Activated naive CD4-positive, alpha-beta T cell treated with anti-CD3 and anti-CD28 coated beads, Interleukin-2, amount 50 U/mL, for 72 hours (primary cell): ENCODE measurements at regions not wholly inside any gene's neighbourhood (a gene's known extent, or its start where the extent isn't known, plus 50 kb on each side); places are given as distances from the start of the nearest gene placed in this dataset.
A peak's percentile ranks its signal among the peaks of the same experiment; 100 is the strongest.
"Not testable (repeated sequence)": the region's sequence is repeated elsewhere in the genome, so short reads cannot be mapped to it uniquely, and the experiment has no call there.

Experiments
- ATAC-seq, 2 donors: fragments of 150-1000 bp; cut with Tn5 transposase; 2 replicates each; pipeline ENCODE4 v1.10.0; 2021; ENCODE audit warnings: mild to moderate bottlenecking in 2 of 2, moderate library complexity in 2 of 2
- DNase-seq, 2 donors: peaks; one replicate each; pipeline ENCODE4 v3.0.0; 2021 to 2022; ENCODE audit warnings: low spot score in 2 of 2
- H3K27ac Mint-ChIP-seq, 2 donors: one replicate each; pipeline ENCODE4 v1.8.0; 2022; ENCODE audit warnings: mild to moderate bottlenecking in 2 of 2, mixed read lengths in 2 of 2
- H3K36me3 Mint-ChIP-seq, 2 donors: one replicate each; pipeline ENCODE4 v1.8.0; 2022; ENCODE audit warnings: mixed read lengths in 2 of 2
- H3K9me3 Mint-ChIP-seq, 2 donors: one replicate each; pipeline ENCODE4 v1.8.0; 2022; ENCODE audit warnings: mixed read lengths in 2 of 2

DNA sequence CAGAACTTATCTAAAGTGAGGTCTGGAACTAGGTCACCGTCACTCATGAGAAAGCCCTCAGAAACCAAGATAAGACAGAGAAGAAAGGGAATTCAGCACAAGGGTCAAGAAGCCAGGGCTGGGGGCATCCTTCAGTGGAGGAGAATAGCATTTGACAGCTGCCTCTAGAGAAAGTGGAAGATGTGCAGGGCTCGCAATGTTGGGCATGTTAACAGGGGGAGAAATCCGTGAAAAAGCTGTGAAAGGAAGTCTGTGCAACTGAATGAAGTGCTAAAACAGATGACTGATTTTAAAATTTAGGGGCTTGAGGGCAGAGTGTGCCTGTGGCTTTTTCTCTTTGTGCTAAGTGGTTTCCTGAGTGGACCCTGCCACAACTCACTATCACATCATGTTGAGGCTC is 97.7 kb upstream of the IFNG-AS1 start:
- ATAC-seq, result no peak
- Mint-ChIP-seq H3K9me3 (peaks cover 0 to 5% of the 10 kb centered on the region in 2 donors), H3K36me3 (no peaks in the 10 kb centered on the region), H3K27ac (no peak overlapping the region)
- no peak for DNase-seq

DNA sequence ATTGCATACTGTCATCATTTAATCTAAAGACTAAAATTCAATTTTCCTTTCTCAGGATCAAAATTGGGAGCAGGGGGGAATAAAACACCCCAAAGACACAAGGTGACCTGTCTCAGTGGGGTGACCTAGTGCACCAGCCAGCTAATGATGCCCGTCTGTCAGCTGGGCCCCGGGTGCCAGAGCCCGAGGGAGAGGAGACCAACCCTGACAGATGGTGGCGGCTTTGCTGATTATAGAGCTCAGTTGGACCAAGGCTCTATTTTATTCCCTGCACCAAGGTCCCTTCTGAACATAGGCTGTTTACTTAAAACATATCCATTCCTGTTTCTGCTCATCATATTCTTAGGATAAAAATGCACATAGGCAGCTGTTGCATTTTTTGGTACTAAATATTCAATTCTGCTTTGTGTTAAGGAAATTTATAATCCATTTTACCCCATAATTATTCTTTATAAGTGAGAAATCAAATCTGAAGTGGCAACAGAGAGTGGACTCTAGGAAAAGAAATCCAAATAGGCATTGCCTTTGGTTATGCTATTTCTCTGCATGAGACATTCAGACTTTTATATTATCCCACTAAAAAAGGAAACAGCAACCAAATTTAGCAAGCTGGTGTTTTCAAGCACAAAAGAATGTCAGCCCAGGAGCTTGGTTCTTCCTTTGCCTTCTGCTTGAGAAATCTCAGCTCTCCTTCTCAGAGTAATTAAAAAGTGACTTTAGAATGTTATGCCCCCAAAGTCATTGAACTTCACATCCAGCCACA is 96.8 kb upstream of the IFNG-AS1 start:
- Mint-ChIP-seq H3K36me3 (no peaks in the 10 kb centered on the region), H3K9me3 (peaks cover 0 to 5% of the 10 kb centered on the region in 2 donors), H3K27ac (no peak overlapping the region)
- no peak for ATAC-seq
- DNase-seq, result no peak

- no peak for ATAC-seq
- peaks cover 0 to 5% of the 10 kb centered on the region in 2 donors for H3K9me3 Mint-ChIP-seq
- DNase-seq, result no peak
- H3K27ac Mint-ChIP-seq, result no peak overlapping the region
- no peaks in the 10 kb centered on the region for H3K36me3 Mint-ChIP-seq
Observed at GRCh38 chr12:67893022-67893580, 96.1 kb upstream of the IFNG-AS1 start.

- DNase-seq, H3K36me3 Mint-ChIP-seq: not testable (repeated sequence)
Observed at GRCh38 chr12:67900418-67900817, 88.8 kb upstream of the IFNG-AS1 start.

DNA sequence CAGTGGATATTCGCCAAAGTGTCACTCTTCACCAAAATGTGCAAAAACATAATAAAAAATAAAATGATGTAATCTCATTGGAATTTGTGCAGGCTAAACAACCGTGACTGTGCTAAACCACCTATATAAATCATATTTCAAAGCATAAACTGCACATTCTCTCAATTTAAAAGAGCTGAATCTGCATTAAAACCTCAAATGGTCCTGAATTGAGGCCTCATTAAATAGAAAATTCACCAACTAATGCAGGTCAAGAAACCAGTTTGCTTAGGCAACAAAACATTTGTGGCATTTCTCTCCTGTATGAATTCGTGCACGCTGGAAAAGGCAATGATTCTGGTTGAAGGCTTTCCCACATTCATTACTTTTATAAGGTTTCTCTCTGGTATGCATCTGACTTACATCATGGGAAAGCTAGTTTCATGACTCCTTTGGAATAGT is 80.1 kb upstream of the IFNG-AS1 start:
- peaks cover 0 to 4% of the 10 kb centered on the region in 2 donors for H3K9me3 Mint-ChIP-seq
- no peak overlapping the region for H3K27ac Mint-ChIP-seq
- no peak for ATAC-seq
- no peaks in the 10 kb centered on the region for H3K36me3 Mint-ChIP-seq
- no peak for DNase-seq

More at GRCh38 chr12:67900418-67900817, 88.8 kb upstream of the IFNG-AS1 start:
- not testable (repeated sequence) for H3K27ac Mint-ChIP-seq, H3K9me3 Mint-ChIP-seq, ATAC-seq

- DNase-seq (no peak), ATAC-seq (no peak)
- peaks cover 0 to 4% of the 10 kb centered on the region in 2 donors for H3K9me3 Mint-ChIP-seq
- H3K36me3 Mint-ChIP-seq, result no peaks in the 10 kb centered on the region
- H3K27ac Mint-ChIP-seq, result no peak overlapping the region
Observed at GRCh38 chr12:67909681-67910080, 79.6 kb upstream of the IFNG-AS1 start.

GRCh38 chr12:67910360-67911274 is 78.6 kb upstream of the IFNG-AS1 start:
- H3K36me3 Mint-ChIP-seq, result no peaks in the 10 kb centered on the region
- peaks cover 0 to 4% of the 10 kb centered on the region in 2 donors for H3K9me3 Mint-ChIP-seq
- ATAC-seq (no peak), DNase-seq (no peak)
- no peak overlapping the region for H3K27ac Mint-ChIP-seq

DNA sequence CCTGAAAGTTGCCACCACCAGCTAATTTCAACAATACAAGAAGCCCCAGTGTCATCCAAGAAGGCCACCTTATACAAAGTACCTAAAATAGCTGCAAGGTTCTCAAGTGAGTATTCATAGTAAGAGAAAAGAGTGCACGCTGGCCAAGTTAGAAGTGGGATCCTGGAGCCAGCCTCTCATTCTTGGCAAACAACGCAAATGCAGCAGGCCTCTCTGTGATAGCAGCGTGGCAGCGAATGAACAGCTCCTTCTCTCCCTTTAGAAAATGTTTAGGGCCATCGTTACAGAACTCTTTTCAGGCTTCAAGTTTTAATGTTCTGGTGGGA is 78.0 kb upstream of the IFNG-AS1 start:
- Mint-ChIP-seq H3K27ac (no peak overlapping the region), H3K9me3 (peaks cover 0 to 4% of the 10 kb centered on the region in 2 donors), H3K36me3 (no peaks in the 10 kb centered on the region)
- DNase-seq, result no peak
- no peak for ATAC-seq

GRCh38 chr12:67911789-67912188 is 77.5 kb upstream of the IFNG-AS1 start:
- ATAC-seq (no peak), DNase-seq (no peak)
- Mint-ChIP-seq H3K27ac (no peak overlapping the region), H3K9me3 (peaks cover 0 to 4% of the 10 kb centered on the region in 2 donors), H3K36me3 (no peaks in the 10 kb centered on the region)

- H3K9me3 Mint-ChIP-seq, result no peaks in the 10 kb centered on the region
- ATAC-seq, result no peak
- no peak for DNase-seq
- H3K36me3 Mint-ChIP-seq, result no peaks in the 10 kb centered on the region
- H3K27ac Mint-ChIP-seq, result no peak overlapping the region
Observed at GRCh38 chr12:67915335-67915851, 73.9 kb upstream of the IFNG-AS1 start.

- Mint-ChIP-seq H3K27ac (no peak overlapping the region), H3K36me3 (no peaks in the 10 kb centered on the region), H3K9me3 (no peaks in the 10 kb centered on the region)
- peak; percentile 26 to 64 for ATAC-seq
- no peak for DNase-seq
Observed at GRCh38 chr12:67916266-67916970, 72.8 kb upstream of the IFNG-AS1 start.

GRCh38 chr12:67917811-67918210 is 71.4 kb upstream of the IFNG-AS1 start:
- no peaks in the 10 kb centered on the region for H3K9me3 Mint-ChIP-seq
- DNase-seq (no peak), ATAC-seq (no peak)
- no peak overlapping the region for H3K27ac Mint-ChIP-seq
- no peaks in the 10 kb centered on the region for H3K36me3 Mint-ChIP-seq

GRCh38 chr12:67918441-67918840 is 70.8 kb upstream of the IFNG-AS1 start:
- H3K36me3 Mint-ChIP-seq, result no peaks in the 10 kb centered on the region
- ATAC-seq (no peak), DNase-seq (no peak)
- H3K27ac Mint-ChIP-seq, result no peak overlapping the region
- H3K9me3 Mint-ChIP-seq, result no peaks in the 10 kb centered on the region

DNA sequence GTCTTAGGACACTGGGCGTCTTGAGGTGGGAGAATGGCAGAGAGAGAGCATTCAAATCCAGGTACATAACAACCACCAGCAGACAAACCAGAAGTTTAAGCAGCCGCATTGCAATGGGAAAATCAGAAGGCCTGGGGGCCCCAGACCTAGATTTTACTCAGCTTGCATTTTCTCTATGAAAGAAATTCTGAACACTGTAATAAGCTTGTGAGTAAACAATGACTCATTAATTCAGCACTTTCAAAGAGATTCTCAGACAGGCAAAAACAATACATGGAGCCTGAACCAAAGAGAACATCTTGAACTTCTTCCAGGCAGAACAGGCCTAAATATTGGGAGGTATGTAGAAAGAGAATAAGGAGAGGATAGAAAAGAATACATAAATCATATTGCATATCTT is 69.8 kb upstream of the IFNG-AS1 start:
- no peak for DNase-seq
- no peak for ATAC-seq
- Mint-ChIP-seq H3K36me3 (no peaks in the 10 kb centered on the region), H3K9me3 (no peaks in the 10 kb centered on the region), H3K27ac (no peak overlapping the region)

- no peaks in the 10 kb centered on the region for H3K36me3 Mint-ChIP-seq
- no peak for ATAC-seq
Observed at GRCh38 chr12:67920413-67920812, 68.8 kb upstream of the IFNG-AS1 start.

DNA sequence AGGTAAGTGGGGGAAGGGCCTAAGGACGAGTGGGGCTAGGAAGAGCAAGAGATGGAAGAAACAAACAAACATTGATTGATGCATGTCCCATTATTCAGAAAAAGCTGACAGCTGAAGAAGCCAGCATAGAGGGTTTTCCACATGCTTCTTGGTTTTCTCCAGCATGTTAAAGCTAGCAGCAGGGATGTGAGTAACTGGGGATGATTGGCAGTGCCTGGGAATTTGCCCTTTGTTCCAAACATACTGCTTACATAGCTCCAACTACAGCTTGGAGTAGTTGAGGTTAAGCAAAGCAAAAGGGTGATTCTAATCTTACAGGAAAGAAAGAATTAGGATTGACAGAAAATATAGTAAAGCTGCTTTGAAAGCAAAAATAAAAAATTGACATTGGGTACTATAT is 68.0 kb upstream of the IFNG-AS1 start:
- no peak overlapping the region for H3K27ac Mint-ChIP-seq
- DNase-seq (no peak), ATAC-seq (no peak)
- no peaks in the 10 kb centered on the region for H3K36me3 Mint-ChIP-seq
- H3K9me3 Mint-ChIP-seq, result no peaks in the 10 kb centered on the region

More at GRCh38 chr12:67920413-67920812, 68.8 kb upstream of the IFNG-AS1 start:
- no peak for DNase-seq
- H3K27ac Mint-ChIP-seq, result no peak overlapping the region
- no peaks in the 10 kb centered on the region for H3K9me3 Mint-ChIP-seq
